ENCODE measurements at regions not wholly inside any gene's neighbourhood (a gene's known extent, or its start where the extent isn't known, plus 50 kb on each side); places are given as distances from the start of the nearest gene placed in this dataset.

GRCh38 chr6:137816688-137817618, 50.1 kb upstream of the TNFAIP3 start:
- no peak for TF ChIP-seq CTCF (IDR thresholded peaks at IDR 0.05)
